ENCODE measurements at regions not wholly inside any gene's neighbourhood (a gene's known extent, or its start where the extent isn't known, plus 50 kb on each side); places are given as distances from the start of the nearest gene placed in this dataset.

DNA sequence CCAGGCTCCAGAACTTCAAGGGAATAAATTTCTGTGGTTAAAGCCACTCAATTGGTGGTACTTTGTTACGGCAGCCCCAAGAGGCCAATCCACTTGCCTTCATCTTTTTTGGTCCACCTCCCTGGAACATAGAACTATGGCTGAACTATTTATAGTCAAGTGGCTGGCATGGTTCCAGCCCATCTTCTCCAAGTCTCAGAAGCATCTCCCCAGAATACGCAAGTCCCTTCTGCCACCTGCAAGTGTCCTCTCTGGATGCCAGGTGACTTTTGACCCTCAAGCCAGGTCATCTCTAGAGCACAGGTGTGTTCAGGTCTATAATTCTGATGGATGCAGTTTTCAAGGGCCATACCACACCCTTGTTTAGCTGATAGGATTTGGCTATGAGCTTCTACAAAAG lies 371.5 kb downstream of the AACS start:
- Histone ChIP-seq H2BK5ac (ENCODE audit: low read length) (no peak overlapping the region), H3K9me3 (replicated peaks in 1 of 2; ENCODE audit: control insufficient read depth in 2 of 2, insufficient read depth in 1 of 2, low read depth in 1 of 2, low read length in 2 of 2) (no peaks in the 10 kb centered on the region), H2BK15ac (ENCODE audit: low read length) (no peak overlapping the region), H2BK120ac (ENCODE audit: low read depth, low read length) (no peak overlapping the region), H3K36me3 (replicated peaks in 1 of 2; ENCODE audit: control insufficient read depth in 2 of 2, insufficient read depth in 2 of 2, low read length in 2 of 2) (no peaks in the 10 kb centered on the region), H3K79me1 (ENCODE audit: low read depth, low read length) (no peaks in the 10 kb centered on the region), H3K4ac (ENCODE audit: low read length) (no peak overlapping the region), H3K18ac (ENCODE audit: low read length) (no peak overlapping the region), H4K91ac (ENCODE audit: low read depth, low read length, poor library complexity) (no peak overlapping the region), H3K14ac (ENCODE audit: low read length) (no peak overlapping the region), H2BK12ac (ENCODE audit: low read length) (no peak overlapping the region), H3K23ac (ENCODE audit: low read depth, low read length, poor library complexity) (no peak overlapping the region), H3K27me3 (ENCODE audit: control insufficient read depth in 3 of 3, insufficient read depth in 3 of 3, low read depth in 1 of 3, low read length in 3 of 3) (no peaks in the 10 kb centered on the region), H2AK5ac (ENCODE audit: low read depth, low read length) (no peak overlapping the region), H3K27ac (replicated peaks; ENCODE audit: low read length) (no peak overlapping the region), H3K4me2 (ENCODE audit: insufficient read depth, low read length, poor library complexity, severe bottlenecking) (no peak overlapping the region), H2AFZ (ENCODE audit: low read length) (no peak overlapping the region), H3K4me1 (ENCODE audit: control insufficient read depth in 2 of 2, insufficient read depth in 1 of 2, low read depth in 1 of 2, low read length in 2 of 2) (peaks cover 0 to 2% of the 10 kb centered on the region in 2 donors), H3K4me3 (ENCODE audit: low read length in 2 of 2) (no peak overlapping the region), H3K9ac (ENCODE audit: low read depth, low read length, poor library complexity) (no peak overlapping the region), H4K8ac (ENCODE audit: low read depth, low read length) (no peak overlapping the region)
- WGBS, 2 donors (ENCODE audit: extremely low coverage in 2 of 2, insufficient read length in 2 of 2, insufficient replicate concordance in 1 of 2), result no CpG with 5 or more reads among the region's 2 CpGs
- no peak for DNase-seq (ENCODE audit: low spot score)

GRCh38 chr12:125440399-125440798 lies 375.2 kb downstream of the AACS start:
- H4K91ac ChIP-seq (ENCODE audit: low read depth, low read length, poor library complexity), result no peak overlapping the region
- no peak overlapping the region for H3K9ac ChIP-seq (ENCODE audit: low read depth, low read length, poor library complexity)
- H3K27ac ChIP-seq (replicated peaks; ENCODE audit: low read length), result no peak overlapping the region
- H3K36me3 ChIP-seq (replicated peaks in 1 of 2; ENCODE audit: control insufficient read depth in 2 of 2, insufficient read depth in 2 of 2, low read length in 2 of 2), result peaks cover 0 to 2% of the 10 kb centered on the region in 2 donors
- H3K4me3 ChIP-seq (ENCODE audit: low read length in 2 of 2), result no peak overlapping the region
- H2AK5ac ChIP-seq (ENCODE audit: low read depth, low read length), result no peak overlapping the region
- no peak overlapping the region for H3K18ac ChIP-seq (ENCODE audit: low read length)
- H2AFZ ChIP-seq (ENCODE audit: low read length), result no peak overlapping the region
- no peak overlapping the region for H2BK5ac ChIP-seq (ENCODE audit: low read length)
- H3K27me3 ChIP-seq (ENCODE audit: control insufficient read depth in 3 of 3, insufficient read depth in 3 of 3, low read depth in 1 of 3, low read length in 3 of 3), result peaks cover 0 to 2% (median 0%) of the 10 kb centered on the region in 3 experiments
- H4K8ac ChIP-seq (ENCODE audit: low read depth, low read length), result no peak overlapping the region
- no peak overlapping the region for H2BK15ac ChIP-seq (ENCODE audit: low read length)
- H3K4me1 ChIP-seq (ENCODE audit: control insufficient read depth in 2 of 2, insufficient read depth in 1 of 2, low read depth in 1 of 2, low read length in 2 of 2), result peaks cover 0 to 9% of the 10 kb centered on the region in 2 donors
- peaks cover 2% of the 10 kb centered on the region for H3K79me1 ChIP-seq (ENCODE audit: low read depth, low read length)
- no peak overlapping the region for H3K4ac ChIP-seq (ENCODE audit: low read length)
- no peak overlapping the region for H2BK12ac ChIP-seq (ENCODE audit: low read length)
- no peak overlapping the region for H3K4me2 ChIP-seq (ENCODE audit: insufficient read depth, low read length, poor library complexity, severe bottlenecking)
- DNase-seq (ENCODE audit: low spot score), result no peak
- no peak overlapping the region for H3K14ac ChIP-seq (ENCODE audit: low read length)
- H2BK120ac ChIP-seq (ENCODE audit: low read depth, low read length), result no peak overlapping the region
- H3K23ac ChIP-seq (ENCODE audit: low read depth, low read length, poor library complexity), result no peak overlapping the region
- H3K9me3 ChIP-seq (replicated peaks in 1 of 2; ENCODE audit: control insufficient read depth in 2 of 2, insufficient read depth in 1 of 2, low read depth in 1 of 2, low read length in 2 of 2), result peaks cover 0 to 2% of the 10 kb centered on the region in 2 donors
- whole genome bisulfite sequencing, 2 donors (ENCODE audit: extremely low coverage in 2 of 2, insufficient read length in 2 of 2, insufficient replicate concordance in 1 of 2), result no CpG with 5 or more reads among the region's 3 CpGs

DNA sequence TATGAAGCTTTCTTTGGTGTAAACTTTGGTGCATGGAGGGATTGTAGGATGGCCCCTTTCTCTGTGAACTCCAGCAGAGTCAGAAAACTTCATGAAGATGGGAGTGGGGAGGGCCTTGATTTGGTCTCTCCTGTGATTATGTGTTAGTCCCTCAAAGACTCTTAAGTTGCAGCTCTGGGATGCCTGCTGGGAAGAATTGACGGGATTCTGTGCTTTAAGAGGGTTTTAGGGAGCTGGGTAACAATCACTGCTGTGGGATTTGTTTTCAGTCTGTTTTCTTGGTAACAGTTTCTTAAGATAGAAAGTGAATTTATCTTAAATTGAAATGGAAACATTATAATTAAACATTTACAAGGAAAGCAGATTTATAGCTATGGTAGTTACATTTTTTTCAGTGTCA lies 378.1 kb downstream of the AACS start:
- H4K91ac ChIP-seq (ENCODE audit: low read depth, low read length, poor library complexity), result no peak overlapping the region
- H2BK120ac ChIP-seq (ENCODE audit: low read depth, low read length), result no peak overlapping the region
- peaks cover 0 to 2% (median 0%) of the 10 kb centered on the region in 3 experiments for H3K27me3 ChIP-seq (ENCODE audit: control insufficient read depth in 3 of 3, insufficient read depth in 3 of 3, low read depth in 1 of 3, low read length in 3 of 3)
- no peak overlapping the region for H3K9ac ChIP-seq (ENCODE audit: low read depth, low read length, poor library complexity)
- no peak overlapping the region for H4K8ac ChIP-seq (ENCODE audit: low read depth, low read length)
- H2AK5ac ChIP-seq (ENCODE audit: low read depth, low read length), result no peak overlapping the region
- no peak overlapping the region for H2AFZ ChIP-seq (ENCODE audit: low read length)
- no peak overlapping the region for H3K4me3 ChIP-seq (ENCODE audit: low read length in 2 of 2)
- H3K79me1 ChIP-seq (ENCODE audit: low read depth, low read length), result peaks cover 4% of the 10 kb centered on the region
- H2BK15ac ChIP-seq (ENCODE audit: low read length), result no peak overlapping the region
- H3K18ac ChIP-seq (ENCODE audit: low read length), result no peak overlapping the region
- no peak overlapping the region for H2BK12ac ChIP-seq (ENCODE audit: low read length)
- H3K14ac ChIP-seq (ENCODE audit: low read length), result no peak overlapping the region
- no CpG with 5 or more reads among the region's 1 CpG for WGBS, 2 donors (ENCODE audit: extremely low coverage in 2 of 2, insufficient read length in 2 of 2, insufficient replicate concordance in 1 of 2)
- DNase-seq (ENCODE audit: low spot score), result no peak
- H2BK5ac ChIP-seq (ENCODE audit: low read length), result no peak overlapping the region
- no peak overlapping the region for H3K4me2 ChIP-seq (ENCODE audit: insufficient read depth, low read length, poor library complexity, severe bottlenecking)
- peaks cover 0 to 3% of the 10 kb centered on the region in 2 donors for H3K36me3 ChIP-seq (replicated peaks in 1 of 2; ENCODE audit: control insufficient read depth in 2 of 2, insufficient read depth in 2 of 2, low read length in 2 of 2)
- H3K9me3 ChIP-seq (replicated peaks in 1 of 2; ENCODE audit: control insufficient read depth in 2 of 2, insufficient read depth in 1 of 2, low read depth in 1 of 2, low read length in 2 of 2), result peaks cover 0 to 4% of the 10 kb centered on the region in 2 donors
- no peak overlapping the region for H3K23ac ChIP-seq (ENCODE audit: low read depth, low read length, poor library complexity)
- no peak overlapping the region for H3K27ac ChIP-seq (replicated peaks; ENCODE audit: low read length)
- H3K4ac ChIP-seq (ENCODE audit: low read length), result no peak overlapping the region
- H3K4me1 ChIP-seq (ENCODE audit: control insufficient read depth in 2 of 2, insufficient read depth in 1 of 2, low read depth in 1 of 2, low read length in 2 of 2), result peaks cover 0 to 9% of the 10 kb centered on the region in 2 donors

GRCh38 chr12:125451408-125451807 lies 386.2 kb downstream of the AACS start:
- Histone ChIP-seq H3K79me1 (ENCODE audit: low read depth, low read length) (no peaks in the 10 kb centered on the region), H3K4me1 (ENCODE audit: control insufficient read depth in 2 of 2, insufficient read depth in 1 of 2, low read depth in 1 of 2, low read length in 2 of 2) (peaks cover 0 to 20% of the 10 kb centered on the region in 2 donors), H3K18ac (ENCODE audit: low read length) (no peak overlapping the region), H2AK5ac (ENCODE audit: low read depth, low read length) (no peak overlapping the region), H2BK12ac (ENCODE audit: low read length) (no peak overlapping the region), H3K4ac (ENCODE audit: low read length) (no peak overlapping the region), H4K8ac (ENCODE audit: low read depth, low read length) (no peak overlapping the region), H3K4me3 (ENCODE audit: low read length in 2 of 2) (no peak overlapping the region), H3K36me3 (replicated peaks in 1 of 2; ENCODE audit: control insufficient read depth in 2 of 2, insufficient read depth in 2 of 2, low read length in 2 of 2) (no peaks in the 10 kb centered on the region), H2AFZ (ENCODE audit: low read length) (no peak overlapping the region), H3K9ac (ENCODE audit: low read depth, low read length, poor library complexity) (no peak overlapping the region), H2BK5ac (ENCODE audit: low read length) (no peak overlapping the region), H3K23ac (ENCODE audit: low read depth, low read length, poor library complexity) (no peak overlapping the region), H3K27me3 (ENCODE audit: control insufficient read depth in 3 of 3, insufficient read depth in 3 of 3, low read depth in 1 of 3, low read length in 3 of 3) (peaks cover 0 to 7% (median 0%) of the 10 kb centered on the region in 3 experiments), H3K9me3 (replicated peaks in 1 of 2; ENCODE audit: control insufficient read depth in 2 of 2, insufficient read depth in 1 of 2, low read depth in 1 of 2, low read length in 2 of 2) (no peaks in the 10 kb centered on the region), H4K91ac (ENCODE audit: low read depth, low read length, poor library complexity) (no peak overlapping the region), H3K4me2 (ENCODE audit: insufficient read depth, low read length, poor library complexity, severe bottlenecking) (no peak overlapping the region), H2BK15ac (ENCODE audit: low read length) (no peak overlapping the region), H3K14ac (ENCODE audit: low read length) (no peak overlapping the region), H2BK120ac (ENCODE audit: low read depth, low read length) (no peak overlapping the region), H3K27ac (replicated peaks; ENCODE audit: low read length) (no peak overlapping the region)
- no CpG with 5 or more reads among the region's 2 CpGs for WGBS, 2 donors (ENCODE audit: extremely low coverage in 2 of 2, insufficient read length in 2 of 2, insufficient replicate concordance in 1 of 2)
- DNase-seq (ENCODE audit: low spot score), result no peak
